CD14-positive monocyte (primary cell): ENCODE measurements at regions not wholly inside any gene's neighbourhood (a gene's known extent, or its start where the extent isn't known, plus 50 kb on each side); places are given as distances from the start of the nearest gene placed in this dataset.
"Not testable (repeated sequence)": the region's sequence is repeated elsewhere in the genome, so short reads cannot be mapped to it uniquely, and the experiment has no call there.

Source experiments
- DNase-seq, 3 donors: peaks; one replicate each; pipeline ENCODE4 v3.0.0-alpha.2; 2011 to 2022
- H2AFZ ChIP-seq: 2 replicates; pipeline ENCODE4 v1.6.0; 2012; ENCODE audit warnings: mild to moderate bottlenecking, low read depth, low read length, inconsistent platforms; ENCODE audit not compliant: insufficient read depth, poor library complexity, severe bottlenecking
- H3K27ac ChIP-seq, 2 donors: 1 replicate in 1 of 2; 2 replicates in 1 of 2; pipeline ENCODE4 v1.5.1; 2012 to 2013; ENCODE audit warnings: low read length in 2 of 2, control low read depth in 1 of 2, inconsistent platforms in 1 of 2, low read depth in 1 of 2, mild to moderate bottlenecking in 1 of 2
- H3K27me3 ChIP-seq, 2 donors: one replicate each; pipeline versions ENCODE4 v1.6.0 to v1.6.1; 2011 to 2013; ENCODE audit warnings: low read length in 2 of 2; ENCODE audit not compliant: control insufficient read depth in 2 of 2, insufficient read depth in 2 of 2
- H3K36me3 ChIP-seq, 2 donors: replicated peaks in 1 of 2; 1 replicate in 1 of 2; 2 replicates in 1 of 2; pipeline versions ENCODE4 v1.5.1 to v1.6.1; 2012 to 2013; ENCODE audit warnings: low read length in 2 of 2, control low read depth in 1 of 2, inconsistent platforms in 1 of 2, mild to moderate bottlenecking in 1 of 2; ENCODE audit not compliant: insufficient read depth in 2 of 2, control insufficient read depth in 1 of 2
- H3K4me1 ChIP-seq, 2 donors: 1 replicate in 1 of 2; 2 replicates in 1 of 2; pipeline versions ENCODE4 v1.5.1 to v1.6.1; 2012 to 2013; ENCODE audit warnings: low read length in 2 of 2, control low read depth in 1 of 2, inconsistent platforms in 1 of 2, mild to moderate bottlenecking in 1 of 2, moderate library complexity in 1 of 2; ENCODE audit not compliant: insufficient read depth in 2 of 2, control insufficient read depth in 1 of 2
- H3K4me2 ChIP-seq: replicated peaks from 2 replicates; pipeline ENCODE3; 2012; ENCODE audit warnings: low read length, moderate library complexity, mild to moderate bottlenecking; ENCODE audit not compliant: poor library complexity, severe bottlenecking; ENCODE audit errors: extremely low read depth
- H3K4me3 ChIP-seq, 3 experiments: fragments of 200-600 bp in 1 of 3; sonication (generic) in 1 of 3; replicated peaks in 1 of 3; 1 replicate in 2 of 3; 2 replicates in 1 of 3; pipeline ENCODE4 v1.5.1; 2011 to 2013; ENCODE audit warnings: low read length in 3 of 3, mild to moderate bottlenecking in 3 of 3, control low read depth in 2 of 3, low read depth in 2 of 3, inconsistent platforms in 1 of 3, moderate library complexity in 1 of 3
- H3K79me2 ChIP-seq: 2 replicates; pipeline ENCODE4 v1.6.0; 2012; ENCODE audit warnings: mild to moderate bottlenecking, control low read depth, inconsistent platforms, low read length, moderate library complexity; ENCODE audit not compliant: insufficient read depth
- H3K9ac ChIP-seq: 2 replicates; pipeline ENCODE4 v1.6.0; 2017; ENCODE audit warnings: low read length, mild to moderate bottlenecking; ENCODE audit not compliant: insufficient read depth, poor library complexity, severe bottlenecking
- H3K9me3 ChIP-seq, 2 donors: replicated peaks in 1 of 2; 1 replicate in 1 of 2; 2 replicates in 1 of 2; pipeline versions ENCODE4 v1.5.1 to v1.6.1; 2012 to 2013; ENCODE audit warnings: low read length in 2 of 2, control low read depth in 1 of 2; ENCODE audit not compliant: control insufficient read depth in 1 of 2, insufficient read depth in 1 of 2
- H4K20me1 ChIP-seq: 2 replicates; pipeline ENCODE4 v1.6.0; 2012; ENCODE audit warnings: mild to moderate bottlenecking, low read length, control low read depth, moderate library complexity; ENCODE audit not compliant: insufficient read depth
- H3K27ac Mint-ChIP-seq, 7 donors: one replicate each; pipeline ENCODE4 v1.8.0; 2020; ENCODE audit warnings: mild to moderate bottlenecking in 7 of 7, mixed read lengths in 7 of 7, moderate library complexity in 6 of 7, inconsistent platforms in 2 of 7
- H3K27me3 Mint-ChIP-seq, 3 donors: one replicate each; pipeline ENCODE4 v1.8.0; 2021 to 2022; ENCODE audit warnings: low read depth in 3 of 3, mild to moderate bottlenecking in 3 of 3, mixed read lengths in 3 of 3, moderate library complexity in 3 of 3, inconsistent platforms in 1 of 3
- H3K36me3 Mint-ChIP-seq, 2 donors: one replicate each; pipeline ENCODE4 v1.8.0; 2020; ENCODE audit warnings: mixed read lengths in 2 of 2, inconsistent platforms in 1 of 2, mild to moderate bottlenecking in 1 of 2
- H3K4me1 Mint-ChIP-seq: one replicate; pipeline ENCODE4 v1.8.0; 2020; ENCODE audit warnings: mild to moderate bottlenecking, mixed read lengths
- H3K4me3 Mint-ChIP-seq, 2 donors: one replicate each; pipeline ENCODE4 v1.8.0; 2020; ENCODE audit warnings: mild to moderate bottlenecking in 2 of 2, mixed read lengths in 2 of 2, moderate library complexity in 1 of 2
- H3K9me3 Mint-ChIP-seq, 7 donors: one replicate each; pipeline ENCODE4 v1.8.0; 2020 to 2022; ENCODE audit warnings: mixed read lengths in 7 of 7, mild to moderate bottlenecking in 6 of 7, moderate library complexity in 6 of 7, inconsistent platforms in 2 of 7
- WGBS: methylation state at CpG from one replicate; pipeline ENCODE4 v1.1.5; 2013; ENCODE audit warnings: missing lambda C conversion rate; ENCODE audit not compliant: insufficient coverage; 5-methylcytosine and 5-hydroxymethylcytosine counted together
- intact Hi-C, 2 donors: fragments of 100-400 bp; cut with micrococcal nuclease; formaldehyde crosslinking; loops; one replicate each; pipeline versions ENCODE4 v1.15.0 to v1.15.1; 2023
- TF ChIP-seq, protein P1 (sequence below): fragments of 200-600 bp; IDR thresholded peaks from one replicate; pipeline ENCODE4 v1.8.0; 2022; ENCODE audit warnings: antibody characterized with exemption, mild to moderate bottlenecking

DNA sequence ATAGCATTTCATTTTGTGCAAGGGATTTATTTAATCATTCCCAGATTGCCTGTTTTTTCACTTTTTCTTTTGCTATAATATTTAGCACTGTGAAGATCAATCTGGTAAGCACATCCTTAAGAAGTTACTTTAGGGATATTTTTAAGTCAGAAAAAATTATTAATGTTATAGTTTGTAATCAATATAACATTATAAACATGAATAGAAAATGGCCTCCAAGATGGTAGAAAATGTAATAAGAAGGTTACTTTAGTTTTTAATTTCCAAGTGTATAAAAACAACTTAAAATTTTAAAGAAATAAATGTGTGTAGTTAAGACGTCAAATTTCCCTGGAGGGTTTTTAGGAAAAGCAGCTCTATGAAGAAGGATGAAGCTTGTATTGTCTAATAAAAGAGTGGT lies 81.9 kb upstream of the SERPINE2 start:
- Mint-ChIP-seq H3K9me3 (peaks cover 4 to 14% (median 6%) of the 10 kb centered on the region in 7 donors), H3K4me3 (no peak overlapping the region), H3K4me1 (no peaks in the 10 kb centered on the region), H3K27me3 (no peaks in the 10 kb centered on the region), H3K27ac (no peak overlapping the region), H3K36me3 (no peaks in the 10 kb centered on the region)
- Histone ChIP-seq H2AFZ (no peak overlapping the region), H4K20me1 (no peaks in the 10 kb centered on the region), H3K9ac (no peak overlapping the region), H3K27me3 (no peaks in the 10 kb centered on the region), H3K4me1 (no peaks in the 10 kb centered on the region), H3K9me3 (peaks cover 0 to 8% of the 10 kb centered on the region in 2 donors), H3K36me3 (no peaks in the 10 kb centered on the region), H3K4me3 (no peak overlapping the region), H3K4me2 (no peak overlapping the region), H3K27ac (no peak overlapping the region), H3K79me2 (no peaks in the 10 kb centered on the region)
- intact Hi-C loops: no loop called here
- no peak for DNase-seq
- whole genome bisulfite sequencing: no CpG with 5 or more reads among the region's 1 CpG
- TF ChIP-seq, protein P1, sequence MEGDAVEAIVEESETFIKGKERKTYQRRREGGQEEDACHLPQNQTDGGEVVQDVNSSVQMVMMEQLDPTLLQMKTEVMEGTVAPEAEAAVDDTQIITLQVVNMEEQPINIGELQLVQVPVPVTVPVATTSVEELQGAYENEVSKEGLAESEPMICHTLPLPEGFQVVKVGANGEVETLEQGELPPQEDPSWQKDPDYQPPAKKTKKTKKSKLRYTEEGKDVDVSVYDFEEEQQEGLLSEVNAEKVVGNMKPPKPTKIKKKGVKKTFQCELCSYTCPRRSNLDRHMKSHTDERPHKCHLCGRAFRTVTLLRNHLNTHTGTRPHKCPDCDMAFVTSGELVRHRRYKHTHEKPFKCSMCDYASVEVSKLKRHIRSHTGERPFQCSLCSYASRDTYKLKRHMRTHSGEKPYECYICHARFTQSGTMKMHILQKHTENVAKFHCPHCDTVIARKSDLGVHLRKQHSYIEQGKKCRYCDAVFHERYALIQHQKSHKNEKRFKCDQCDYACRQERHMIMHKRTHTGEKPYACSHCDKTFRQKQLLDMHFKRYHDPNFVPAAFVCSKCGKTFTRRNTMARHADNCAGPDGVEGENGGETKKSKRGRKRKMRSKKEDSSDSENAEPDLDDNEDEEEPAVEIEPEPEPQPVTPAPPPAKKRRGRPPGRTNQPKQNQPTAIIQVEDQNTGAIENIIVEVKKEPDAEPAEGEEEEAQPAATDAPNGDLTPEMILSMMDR: no peak

DNA sequence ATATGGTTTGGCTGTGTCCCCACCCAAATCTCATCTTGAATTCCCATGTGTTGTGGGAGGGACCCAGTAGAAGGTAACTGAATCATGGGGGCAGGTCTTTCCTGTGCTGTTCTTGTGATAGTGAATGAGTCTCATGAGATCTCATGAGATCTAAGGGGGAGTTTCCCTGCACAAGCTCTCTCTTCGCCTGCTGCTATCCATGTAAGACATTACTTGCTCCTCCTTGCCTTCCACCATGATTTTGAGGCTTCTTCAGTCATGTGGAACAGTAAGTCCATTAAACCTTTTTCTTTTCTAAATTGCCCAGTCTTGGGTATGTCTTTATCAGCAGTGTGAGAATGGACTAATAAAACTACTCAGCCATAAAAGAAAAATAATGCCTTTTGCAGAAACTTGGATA lies 80.8 kb upstream of the SERPINE2 start:
- peaks cover 6 to 14% (median 10%) of the 10 kb centered on the region in 7 donors for H3K9me3 Mint-ChIP-seq
- H3K4me3 Mint-ChIP-seq: not testable (repeated sequence)
- no CpG with 5 or more reads among the region's 1 CpG for WGBS

More for the DNA sequence above, 80.8 kb upstream of the SERPINE2 start:
- H3K27ac Mint-ChIP-seq, H3K27me3 Mint-ChIP-seq, H4K20me1 ChIP-seq, H3K9ac ChIP-seq, H2AFZ ChIP-seq, H3K36me3 ChIP-seq, intact Hi-C loops, H3K36me3 Mint-ChIP-seq, H3K27ac ChIP-seq, H3K4me3 ChIP-seq, H3K4me1 ChIP-seq, DNase-seq, H3K27me3 ChIP-seq, H3K4me2 ChIP-seq, H3K79me2 ChIP-seq, H3K9me3 ChIP-seq, H3K4me1 Mint-ChIP-seq: not testable (repeated sequence)
